A673 (cell line): ENCODE measurements at regions not wholly inside any gene's neighbourhood (a gene's known extent, or its start where the extent isn't known, plus 50 kb on each side); places are given as distances from the start of the nearest gene placed in this dataset.

ENCODE experiments used
- BruUV-seq: library from RNA; stranded (reverse); fragments of 400-500 nt; replicated peaks from 2 replicates; lab custom pipeline; 2021; lab: Mats Ljungman, UMichigan
- CTCF ChIA-PET: fragments of 300-600 bp; sonication (Branson Sonifier 250); formaldehyde crosslinking; loops from one replicate; lab custom pipeline; 2022; ENCODE audit warnings: antibody characterized with exemption; lab: Charles Lee
- POLR2A ChIA-PET: fragments of 300-600 bp; sonication (Branson Sonifier 250); formaldehyde crosslinking; loops from one replicate; lab custom pipeline; 2022; ENCODE audit warnings: antibody characterized with exemption; ENCODE audit not compliant: low non-redundant PET; lab: Charles Lee
- DNase-seq: peaks from one replicate; pipeline ENCODE4 v3.0.0-alpha.2; 2015; ENCODE audit warnings: low spot score
- H3K27ac ChIP-seq: fragments of 200-600 bp; sonication (generic); 2 replicates; pipeline ENCODE4 v1.5.1; 2016; ENCODE audit warnings: mixed run types, low read depth, mild to moderate bottlenecking, mixed read lengths, antibody characterized with exemption, low read length; ENCODE audit not compliant: poor library complexity, severe bottlenecking
- H3K27me3 ChIP-seq: fragments of 200-600 bp; sonication (generic); replicated peaks from 2 replicates; pipeline ENCODE4 v1.6.1; 2017; ENCODE audit warnings: mixed run types, low read depth, mild to moderate bottlenecking, mixed read lengths, antibody characterized with exemption, low read length; ENCODE audit not compliant: insufficient read depth, poor library complexity
- H3K36me3 ChIP-seq: fragments of 200-600 bp; sonication (generic); 2 replicates; pipeline ENCODE4 v1.6.1; 2016; ENCODE audit warnings: mixed run types, mild to moderate bottlenecking, mixed read lengths, antibody characterized with exemption, low read length; ENCODE audit not compliant: insufficient read depth, poor library complexity, severe bottlenecking
- H3K4me1 ChIP-seq: fragments of 200-600 bp; sonication (generic); 2 replicates; pipeline ENCODE4 v1.6.1; 2017; ENCODE audit warnings: mixed run types, mild to moderate bottlenecking, mixed read lengths, antibody characterized with exemption, low read length; ENCODE audit not compliant: insufficient read depth, poor library complexity, severe bottlenecking
- H3K4me3 ChIP-seq: fragments of 200-600 bp; sonication (generic); 2 replicates; pipeline ENCODE4 v1.5.1; 2016; ENCODE audit warnings: low read depth, mixed run types, mild to moderate bottlenecking, mixed read lengths, low read length; ENCODE audit not compliant: poor library complexity, severe bottlenecking
- H3K9me3 ChIP-seq: fragments of 200-600 bp; sonication (generic); 2 replicates; pipeline ENCODE4 v1.6.1; 2016; ENCODE audit warnings: mixed run types, low read depth, mild to moderate bottlenecking, mixed read lengths, antibody characterized with exemption, low read length; ENCODE audit not compliant: poor library complexity, severe bottlenecking
- CTCF ChIP-seq: fragments of 300-800, 200-600 bp; sonication (generic); conservative IDR thresholded peaks from 2 replicates; pipeline ENCODE4 v1.5.1; 2017; ENCODE audit warnings: low read depth, mild to moderate bottlenecking, antibody characterized with exemption, low read length, moderate library complexity, mixed read lengths
- EZH2 ChIP-seq: fragments of 200-600 bp; sonication (generic); IDR thresholded peaks from 2 replicates; pipeline ENCODE4 v1.6.1; 2017; ENCODE audit warnings: borderline replicate concordance, low read depth, mild to moderate bottlenecking, mixed read lengths, antibody characterized with exemption, low read length; ENCODE audit not compliant: poor library complexity, severe bottlenecking
- intact Hi-C: fragments of 100-400 bp; cut with micrococcal nuclease; formaldehyde crosslinking; loops from one replicate; pipeline ENCODE4 v1.10.0; 2022; ENCODE audit not compliant: unreplicated experiment

- no peak for DNase-seq
- no peaks in the 10 kb centered on the region for H3K36me3 ChIP-seq
- H3K4me3 ChIP-seq: no peak overlapping the region
- no peaks in the 10 kb centered on the region for H3K27me3 ChIP-seq
- ChIA-PET POLR2A (no interaction called here), CTCF (no interaction called here)
- no peaks in the 10 kb centered on the region for H3K9me3 ChIP-seq
- no peak for TF ChIP-seq CTCF
- no peak for TF ChIP-seq EZH2
- intact Hi-C loops: no loop called here
- H3K27ac ChIP-seq: no peak overlapping the region
- BruUV-seq: no TSS peak
- no peaks in the 10 kb centered on the region for H3K4me1 ChIP-seq
These were observed 178.5 kb downstream of the SH2D1A start for GRCh38 chrX:124524852-124525251.

- ChIA-PET POLR2A (no interaction called here), CTCF (no interaction called here)
- DNase-seq: no peak
- Histone ChIP-seq H3K27me3 (no peaks in the 10 kb centered on the region), H3K9me3 (no peaks in the 10 kb centered on the region), H3K36me3 (no peaks in the 10 kb centered on the region), H3K27ac (no peak overlapping the region), H3K4me3 (no peak overlapping the region), H3K4me1 (no peaks in the 10 kb centered on the region)
- TF ChIP-seq CTCF: no peak
- no peak for TF ChIP-seq EZH2
- intact Hi-C loops: loop anchor here (10.0 kb wide), 1 partner anchor 55 kb away; no protein-coding TSS in a partner anchor
- no TSS peak for BruUV-seq
These were observed 183.4 kb downstream of the SH2D1A start for GRCh38 chrX:124529786-124530185.

- ChIA-PET CTCF (no interaction called here), POLR2A (no interaction called here)
- H3K27me3 ChIP-seq: no peaks in the 10 kb centered on the region
- no peak overlapping the region for H3K4me3 ChIP-seq
- H3K4me1 ChIP-seq: no peaks in the 10 kb centered on the region
- no TSS peak for BruUV-seq
- TF ChIP-seq CTCF: no peak
- TF ChIP-seq EZH2: no peak
- H3K36me3 ChIP-seq: no peaks in the 10 kb centered on the region
- intact Hi-C loops: loop anchor here (10.0 kb wide), 1 partner anchor 56 kb away; no protein-coding TSS in a partner anchor
- DNase-seq: no peak
- H3K27ac ChIP-seq: no peak overlapping the region
- H3K9me3 ChIP-seq: no peaks in the 10 kb centered on the region
These were observed 184.4 kb downstream of the SH2D1A start for GRCh38 chrX:124530803-124531202.
